ENCODE measurements at regions not wholly inside any gene's neighbourhood (a gene's known extent, or its start where the extent isn't known, plus 50 kb on each side); places are given as distances from the start of the nearest gene placed in this dataset.

- no peaks in the 10 kb centered on the region for H3K36me3 ChIP-seq (ENCODE audit: control insufficient read depth, insufficient read depth, low read length)
- H3K4me3 ChIP-seq (ENCODE audit: low read depth, low read length): no peak overlapping the region
- TF ChIP-seq, protein P1, sequence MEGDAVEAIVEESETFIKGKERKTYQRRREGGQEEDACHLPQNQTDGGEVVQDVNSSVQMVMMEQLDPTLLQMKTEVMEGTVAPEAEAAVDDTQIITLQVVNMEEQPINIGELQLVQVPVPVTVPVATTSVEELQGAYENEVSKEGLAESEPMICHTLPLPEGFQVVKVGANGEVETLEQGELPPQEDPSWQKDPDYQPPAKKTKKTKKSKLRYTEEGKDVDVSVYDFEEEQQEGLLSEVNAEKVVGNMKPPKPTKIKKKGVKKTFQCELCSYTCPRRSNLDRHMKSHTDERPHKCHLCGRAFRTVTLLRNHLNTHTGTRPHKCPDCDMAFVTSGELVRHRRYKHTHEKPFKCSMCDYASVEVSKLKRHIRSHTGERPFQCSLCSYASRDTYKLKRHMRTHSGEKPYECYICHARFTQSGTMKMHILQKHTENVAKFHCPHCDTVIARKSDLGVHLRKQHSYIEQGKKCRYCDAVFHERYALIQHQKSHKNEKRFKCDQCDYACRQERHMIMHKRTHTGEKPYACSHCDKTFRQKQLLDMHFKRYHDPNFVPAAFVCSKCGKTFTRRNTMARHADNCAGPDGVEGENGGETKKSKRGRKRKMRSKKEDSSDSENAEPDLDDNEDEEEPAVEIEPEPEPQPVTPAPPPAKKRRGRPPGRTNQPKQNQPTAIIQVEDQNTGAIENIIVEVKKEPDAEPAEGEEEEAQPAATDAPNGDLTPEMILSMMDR (IDR thresholded peaks at IDR 0.05; ENCODE audit: insufficient read depth, low read length, severe bottlenecking): no peak
- no peaks in the 10 kb centered on the region for H3K27me3 ChIP-seq (ENCODE audit: control insufficient read depth, insufficient read depth, low read length)
- DNase-seq (ENCODE audit: low read depth) (no peak), FAIRE-seq (no peak)
These were observed 244.0 kb upstream of the KLF6 start for GRCh38 chr10:4028854-4029583.

GRCh38 chr10:4028027-4028471, 243.0 kb upstream of the KLF6 start:
- DNase-seq (ENCODE audit: low read depth) (peak; percentile 21), FAIRE-seq (no peak)
- H3K4me3 ChIP-seq (ENCODE audit: low read depth, low read length): no peak overlapping the region
- H3K27me3 ChIP-seq (ENCODE audit: control insufficient read depth, insufficient read depth, low read length): no peaks in the 10 kb centered on the region
- no peaks in the 10 kb centered on the region for H3K36me3 ChIP-seq (ENCODE audit: control insufficient read depth, insufficient read depth, low read length)
- TF ChIP-seq, protein P1 (IDR thresholded peaks at IDR 0.05; ENCODE audit: insufficient read depth, low read length, severe bottlenecking): no peak

GRCh38 chr10:4025339-4025738, 240.3 kb upstream of the KLF6 start:
- TF ChIP-seq, protein P1 (IDR thresholded peaks at IDR 0.05; ENCODE audit: insufficient read depth, low read length, severe bottlenecking): no peak
- Histone ChIP-seq H3K36me3 (ENCODE audit: control insufficient read depth, insufficient read depth, low read length) (no peaks in the 10 kb centered on the region), H3K27me3 (ENCODE audit: control insufficient read depth, insufficient read depth, low read length) (no peaks in the 10 kb centered on the region), H3K4me3 (ENCODE audit: low read depth, low read length) (no peak overlapping the region)
- FAIRE-seq (no peak), DNase-seq (ENCODE audit: low read depth) (no peak)

GRCh38 chr10:4024516-4025245, 239.7 kb upstream of the KLF6 start:
- no peak overlapping the region for H3K4me3 ChIP-seq (ENCODE audit: low read depth, low read length)
- DNase-seq (ENCODE audit: low read depth): no peak
- no peaks in the 10 kb centered on the region for H3K36me3 ChIP-seq (ENCODE audit: control insufficient read depth, insufficient read depth, low read length)
- no peaks in the 10 kb centered on the region for H3K27me3 ChIP-seq (ENCODE audit: control insufficient read depth, insufficient read depth, low read length)
- TF ChIP-seq, protein P1 (IDR thresholded peaks at IDR 0.05; ENCODE audit: insufficient read depth, low read length, severe bottlenecking): no peak
- no peak for FAIRE-seq

DNA sequence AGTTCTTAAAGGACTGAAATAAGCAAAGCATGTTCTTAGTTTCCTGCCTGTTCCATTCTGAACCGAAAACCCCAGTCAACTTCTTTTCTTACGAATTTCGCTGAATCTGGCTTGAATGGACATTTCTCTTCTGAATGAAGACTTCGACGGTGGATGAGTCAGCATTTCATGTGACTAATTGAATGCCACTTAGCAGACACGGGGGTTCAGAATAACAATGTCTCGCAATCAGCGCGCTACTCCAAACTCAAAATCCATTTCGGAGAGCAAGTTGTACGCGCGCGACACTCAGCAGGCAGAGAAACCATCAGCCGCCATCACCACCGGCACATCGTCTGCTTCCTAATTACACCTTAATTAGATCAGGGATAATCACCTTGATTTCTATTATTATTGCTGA, 239.0 kb upstream of the KLF6 start:
- Histone ChIP-seq H3K27me3 (ENCODE audit: control insufficient read depth, insufficient read depth, low read length) (no peaks in the 10 kb centered on the region), H3K36me3 (ENCODE audit: control insufficient read depth, insufficient read depth, low read length) (no peaks in the 10 kb centered on the region), H3K4me3 (ENCODE audit: low read depth, low read length) (no peak overlapping the region)
- DNase-seq (ENCODE audit: low read depth) (peak; percentile 10), FAIRE-seq (no peak)
- TF ChIP-seq, protein P1 (IDR thresholded peaks at IDR 0.05; ENCODE audit: insufficient read depth, low read length, severe bottlenecking): no peak

Measured in bronchial epithelial cell (primary cell).